Spleen (tissue), 7 donors: ENCODE measurements at regions not wholly inside any gene's neighbourhood (a gene's known extent, or its start where the extent isn't known, plus 50 kb on each side); places are given as distances from the start of the nearest gene placed in this dataset.

Experiments used
- POLR2A ChIP-seq, 3 donors: fragments of 450-650 bp; IDR thresholded peaks; one replicate each; pipeline ENCODE4 v1.5.1; 2017; ENCODE audit warnings: antibody characterized with exemption in 3 of 3, mild to moderate bottlenecking in 1 of 3
- POLR2AphosphoS5 ChIP-seq, 3 donors: sonication (generic); formaldehyde crosslinking; IDR thresholded peaks; one replicate each; pipeline ENCODE4 v1.5.1; 2017; ENCODE audit warnings: antibody characterized with exemption in 3 of 3
- TF ChIP-seq, protein P1 (sequence below), 11 experiments: fragments of 200-600 bp in 7 of 11; fragments of 450-650 bp in 4 of 11; sonication (generic) in 4 of 11; IDR thresholded peaks in 8 of 11; conservative IDR thresholded peaks in 3 of 11; 1 replicate in 7 of 11; 2 replicates in 4 of 11; pipeline versions ENCODE4 v1.4.0 to v1.8.0; 2016 to 2021; ENCODE audit warnings: antibody characterized with exemption in 11 of 11, inconsistent platforms in 4 of 11, mild to moderate bottlenecking in 1 of 11
- donor health status: DM: no; HTN: no; CAD: no; lungs with moderate emphysema.
- donor health status: DM: no; HTN: no; CAD: no.
- donor health status: DM: no; HTN: no; CAD: no.

DNA sequence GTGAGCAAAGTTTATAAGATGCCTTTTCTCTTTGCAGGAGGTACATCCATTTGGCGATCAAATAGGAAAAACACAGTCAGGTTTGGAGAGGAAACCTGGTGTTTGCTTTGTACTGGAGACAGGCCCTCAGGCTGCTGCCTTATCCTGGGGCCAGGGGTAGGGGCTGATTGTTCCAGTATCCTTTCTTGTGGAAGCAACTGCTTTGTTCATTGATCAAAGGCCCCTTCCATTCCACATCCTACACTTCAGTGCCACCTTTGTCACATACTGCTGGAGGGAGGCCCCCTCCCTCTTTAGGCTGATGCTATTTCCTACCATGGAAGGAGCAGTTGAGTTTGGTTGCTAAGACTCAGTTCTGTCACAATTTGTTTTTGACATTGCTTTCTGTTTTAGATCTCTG is 778.1 kb downstream of the TLR4 start:
- TF ChIP-seq POLR2AphosphoS5 (IDR thresholded peaks at IDR 0.05) (no peak), POLR2A (IDR thresholded peaks at IDR 0.05) (no peak)
- TF ChIP-seq, protein P1, sequence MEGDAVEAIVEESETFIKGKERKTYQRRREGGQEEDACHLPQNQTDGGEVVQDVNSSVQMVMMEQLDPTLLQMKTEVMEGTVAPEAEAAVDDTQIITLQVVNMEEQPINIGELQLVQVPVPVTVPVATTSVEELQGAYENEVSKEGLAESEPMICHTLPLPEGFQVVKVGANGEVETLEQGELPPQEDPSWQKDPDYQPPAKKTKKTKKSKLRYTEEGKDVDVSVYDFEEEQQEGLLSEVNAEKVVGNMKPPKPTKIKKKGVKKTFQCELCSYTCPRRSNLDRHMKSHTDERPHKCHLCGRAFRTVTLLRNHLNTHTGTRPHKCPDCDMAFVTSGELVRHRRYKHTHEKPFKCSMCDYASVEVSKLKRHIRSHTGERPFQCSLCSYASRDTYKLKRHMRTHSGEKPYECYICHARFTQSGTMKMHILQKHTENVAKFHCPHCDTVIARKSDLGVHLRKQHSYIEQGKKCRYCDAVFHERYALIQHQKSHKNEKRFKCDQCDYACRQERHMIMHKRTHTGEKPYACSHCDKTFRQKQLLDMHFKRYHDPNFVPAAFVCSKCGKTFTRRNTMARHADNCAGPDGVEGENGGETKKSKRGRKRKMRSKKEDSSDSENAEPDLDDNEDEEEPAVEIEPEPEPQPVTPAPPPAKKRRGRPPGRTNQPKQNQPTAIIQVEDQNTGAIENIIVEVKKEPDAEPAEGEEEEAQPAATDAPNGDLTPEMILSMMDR (IDR thresholded peaks at IDR 0.05 in 8 of 11, conservative IDR thresholded peaks at IDR 0.05 in 3 of 11) = no peak
